GM12878 (cell line): ENCODE measurements at regions not wholly inside any gene's neighbourhood (a gene's known extent, or its start where the extent isn't known, plus 50 kb on each side); places are given as distances from the start of the nearest gene placed in this dataset.

Source experiments
- ATAC-seq: fragments of 200-7000 bp; cut with Tn5 transposase; 3 replicates; pipeline ENCODE4 v1.9.1; 2020; ENCODE audit warnings: mild to moderate bottlenecking, moderate library complexity
- BruUV-seq: library from RNA; stranded (reverse); fragments of 400-500 nt; replicated peaks from 2 replicates; lab custom pipeline; 2021; lab: Mats Ljungman, UMichigan
- CTCF ChIA-PET: fragments of 300-600 bp; sonication (Branson Sonifier 250); formaldehyde crosslinking; extraction: SDS; loops from one replicate; lab custom pipeline; 2021; ENCODE audit warnings: inconsistent platforms; lab: Yijun Ruan, JAX
- POLR2A ChIA-PET: fragments of 350-600 bp; formaldehyde crosslinking; extraction: SDS; loops from one replicate; lab custom pipeline; 2021; ENCODE audit warnings: inconsistent platforms; lab: Charles Lee
- RAD21 ChIA-PET: fragments of 300-600 bp; sonication (Branson Sonifier 250); formaldehyde crosslinking; loops from one replicate; lab custom pipeline; 2023; ENCODE audit warnings: antibody characterized with exemption; ENCODE audit not compliant: unreplicated experiment; lab: Charles Lee
- SMC1A ChIA-PET: fragments of 300-600 bp; sonication (Branson Sonifier 250); formaldehyde crosslinking; loops from one replicate; lab custom pipeline; 2023; ENCODE audit not compliant: unreplicated experiment, uncharacterized antibody; lab: Charles Lee
- DNase-seq: peaks from one replicate; pipeline ENCODE4 v3.0.0-alpha.2; 2011; ENCODE audit warnings: low read depth, low spot score
- FAIRE-seq: peaks from 3 replicates; lab custom pipeline; 2011; peaks lifted over from hg19 to GRCh38; lab: Jason Lieb, UNC
- H2AFZ ChIP-seq: 2 replicates; pipeline ENCODE4 v1.6.0; 2011; ENCODE audit warnings: low read depth, low read length, control low read depth; ENCODE audit not compliant: control insufficient read depth
- H3K27ac ChIP-seq: 2 replicates; pipeline ENCODE4 v1.5.1; 2011; ENCODE audit warnings: control low read depth; ENCODE audit not compliant: control insufficient read depth, insufficient read depth
- H3K27me3 ChIP-seq, 2 experiments: replicated peaks in 1 of 2; 2 replicates each; pipeline versions ENCODE4 v1.6.0 to v1.6.1; 2011; ENCODE audit warnings: low read length in 1 of 2; ENCODE audit not compliant: control insufficient read depth in 2 of 2, insufficient read depth in 2 of 2
- H3K36me3 ChIP-seq, 2 experiments: 2 replicates each; pipeline ENCODE4 v1.5.1; 2011; ENCODE audit warnings: low read length in 1 of 2; ENCODE audit not compliant: control insufficient read depth in 2 of 2, insufficient read depth in 2 of 2
- H3K4me1 ChIP-seq: 2 replicates; pipeline ENCODE4 v1.6.1; 2011; ENCODE audit warnings: mild to moderate bottlenecking, low read length, moderate library complexity, mixed read lengths; ENCODE audit not compliant: control insufficient read depth, insufficient read depth
- H3K4me2 ChIP-seq: 2 replicates; pipeline ENCODE4 v1.6.0; 2011; ENCODE audit warnings: control low read depth; ENCODE audit not compliant: control insufficient read depth, insufficient read depth
- H3K4me3 ChIP-seq: fragments of 200-600 bp; sonication (generic); 2 replicates; pipeline ENCODE4 v1.5.1; 2016
- H3K79me2 ChIP-seq: 2 replicates; pipeline ENCODE4 v1.6.0; 2011; ENCODE audit warnings: low read length; ENCODE audit not compliant: control insufficient read depth, insufficient read depth
- H3K9ac ChIP-seq: 2 replicates; pipeline ENCODE4 v1.8.0; 2011; ENCODE audit warnings: low read length, control low read depth, mixed read lengths; ENCODE audit not compliant: control insufficient read depth, insufficient read depth
- H3K9me3 ChIP-seq: replicated peaks from 3 replicates; pipeline ENCODE4 v1.5.1; 2011; ENCODE audit warnings: mild to moderate bottlenecking, low read length; ENCODE audit not compliant: control insufficient read depth, insufficient read depth
- H4K20me1 ChIP-seq: 2 replicates; pipeline ENCODE4 v1.6.0; 2011; ENCODE audit not compliant: control insufficient read depth, insufficient read depth
- CBX5 ChIP-seq: sonication (generic); IDR thresholded peaks from 2 replicates; pipeline ENCODE4 v1.6.1; 2016; ENCODE audit warnings: low read depth, moderate library complexity, mild to moderate bottlenecking, inconsistent platforms
- EGR1 ChIP-seq, 2 experiments: IDR thresholded peaks; 1 replicate in 1 of 2; 2 replicates in 1 of 2; pipeline ENCODE4 v1.6.1; 2011 to 2012; ENCODE audit warnings: low read depth in 2 of 2, low read length in 2 of 2, borderline replicate concordance in 1 of 2, mild to moderate bottlenecking in 1 of 2, moderate library complexity in 1 of 2
- ETV6 ChIP-seq, 2 experiments: fragments of 450-650 bp in 1 of 2; IDR thresholded peaks in 1 of 2; conservative IDR thresholded peaks in 1 of 2; 2 replicates each; pipeline ENCODE4 v1.6.1; 2014; ENCODE audit warnings: antibody characterized with exemption in 1 of 2, borderline replicate concordance in 1 of 2, low read depth in 1 of 2, mild to moderate bottlenecking in 1 of 2, moderate library complexity in 1 of 2
- MTA2 ChIP-seq: fragments of 450-650 bp; IDR thresholded peaks from 2 replicates; pipeline ENCODE4 v1.6.1; 2016; ENCODE audit warnings: low read depth, mild to moderate bottlenecking, moderate library complexity
- MTA3 ChIP-seq: IDR thresholded peaks from 2 replicates; pipeline ENCODE4 v1.6.1; 2012; ENCODE audit warnings: low read length, inconsistent platforms, borderline replicate concordance
- NR2F1 ChIP-seq: fragments of 450-650 bp; conservative IDR thresholded peaks from 2 replicates; pipeline ENCODE4 v1.6.1; 2017; ENCODE audit warnings: mild to moderate bottlenecking
- SIX5 ChIP-seq: IDR thresholded peaks from 2 replicates; pipeline ENCODE4 v1.6.1; 2011; ENCODE audit warnings: mild to moderate bottlenecking, low read depth, low read length, moderate library complexity; ENCODE audit not compliant: severe bottlenecking
- SMARCA5 ChIP-seq: fragments of 450-650 bp; IDR thresholded peaks from 2 replicates; pipeline ENCODE4 v1.6.1; 2017; ENCODE audit warnings: mild to moderate bottlenecking
- SUZ12 ChIP-seq: fragments of 200-600 bp; sonication (generic); IDR thresholded peaks from one replicate; pipeline ENCODE4 v1.6.1; 2018; ENCODE audit warnings: antibody characterized with exemption, mild to moderate bottlenecking; ENCODE audit not compliant: unreplicated experiment
- TAF1 ChIP-seq: IDR thresholded peaks from 2 replicates; pipeline ENCODE4 v1.6.1; 2011; ENCODE audit warnings: mild to moderate bottlenecking, low read depth, low read length, borderline replicate concordance
- ZNF217 ChIP-seq: fragments of 450-650 bp; IDR thresholded peaks from 2 replicates; pipeline ENCODE4 v1.6.1; 2017; ENCODE audit warnings: antibody characterized with exemption, mild to moderate bottlenecking
- WGBS: methylation state at CpG from one replicate; pipeline ENCODE4 v1.1.6; 2016; ENCODE audit warnings: low lambda C conversion rate; ENCODE audit not compliant: insufficient replicate concordance, insufficient coverage; ENCODE audit errors: missing lambda C conversion rate; 5-methylcytosine and 5-hydroxymethylcytosine counted together
- in situ Hi-C: fragments of 300-500 bp; cut with MboI; formaldehyde crosslinking; loops from 9 replicates; pipeline ENCODE4 v1.14.3; 2018; ENCODE audit warnings: mixed read lengths
- intact Hi-C: fragments of 100-400 bp; cut with micrococcal nuclease; formaldehyde crosslinking; loops from one replicate; pipeline ENCODE4 v1.14.2; 2022; ENCODE audit not compliant: unreplicated experiment
- TF ChIP-seq, protein P1 (sequence below): fragments of 450-650 bp; IDR thresholded peaks from 2 replicates; pipeline ENCODE4 v1.6.1; 2017; ENCODE audit warnings: mild to moderate bottlenecking, moderate library complexity
- TF ChIP-seq, protein P2 (sequence below): IDR thresholded peaks from 2 replicates; pipeline ENCODE4 v1.6.1; 2011; ENCODE audit warnings: mild to moderate bottlenecking, low read depth, low read length, moderate library complexity; ENCODE audit not compliant: insufficient replicate concordance
- TF ChIP-seq, protein P3 (sequence below): fragments of 450-650 bp; IDR thresholded peaks from 2 replicates; pipeline ENCODE4 v1.6.1; 2016; ENCODE audit warnings: mild to moderate bottlenecking

DNA sequence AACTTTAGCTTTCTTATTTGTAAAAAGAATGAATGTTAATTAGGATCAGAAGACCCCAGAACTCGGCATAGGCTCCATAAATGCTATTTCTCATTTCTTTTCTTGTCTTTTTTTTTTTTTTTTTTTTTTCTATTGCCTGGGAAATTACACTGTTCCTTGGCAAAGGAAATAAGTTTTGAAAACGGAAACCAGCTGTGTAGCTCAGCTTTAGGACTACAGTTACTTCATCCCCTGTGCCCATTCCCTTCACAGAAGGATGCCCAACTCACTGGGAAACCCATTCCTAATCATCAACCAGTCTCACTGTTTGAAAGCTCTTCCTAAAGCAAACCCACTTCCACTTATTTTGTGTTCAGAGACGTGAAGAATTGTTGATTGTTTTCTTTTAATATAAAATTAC is 254.0 kb upstream of the IL12A start:
- in situ Hi-C loops = no loop called here
- H3K9ac ChIP-seq = no peak overlapping the region
- no TSS peak for BruUV-seq
- H3K9me3 ChIP-seq = no peaks in the 10 kb centered on the region
- POLR2A ChIA-PET = interaction anchor here (0.6 kb wide), 1 partner anchor 26 kb away, joined by 4 read pairs; no protein-coding TSS in a partner anchor
- H3K36me3 ChIP-seq = no peaks in the 10 kb centered on the region
- H3K4me1 ChIP-seq = no peaks in the 10 kb centered on the region
- ATAC-seq = no peak
- no peaks in the 10 kb centered on the region for H4K20me1 ChIP-seq
- no peak for DNase-seq
- H2AFZ ChIP-seq = no peak overlapping the region
- RAD21 ChIA-PET = no interaction called here
- FAIRE-seq = no peak
- WGBS = 4% methylated on average over 3 of the region's 3 CpGs
- SMC1A ChIA-PET = interaction anchor here (0.6 kb wide), 1 partner anchor 23 kb away, joined by 3 read pairs; no protein-coding TSS in a partner anchor
- H3K27ac ChIP-seq = no peak overlapping the region
- H3K79me2 ChIP-seq = no peaks in the 10 kb centered on the region
- no peaks in the 10 kb centered on the region for H3K27me3 ChIP-seq
- intact Hi-C loops = no loop called here
- H3K4me2 ChIP-seq = no peak overlapping the region
- CTCF ChIA-PET = interaction anchor here (1.0 kb wide), 1 partner anchor 70 kb away, joined by 3 read pairs; no protein-coding TSS in a partner anchor
- no peak for TF ChIP-seq CBX5
- no peak for TF ChIP-seq NR2F1
- TF ChIP-seq EGR1 (IDR thresholded peaks at IDR 0.05; ENCODE audit: borderline replicate concordance in 1 of 2, low read depth in 2 of 2, low read length in 2 of 2) = no peak
- no peak for TF ChIP-seq ZNF217
- TF ChIP-seq, protein P1, sequence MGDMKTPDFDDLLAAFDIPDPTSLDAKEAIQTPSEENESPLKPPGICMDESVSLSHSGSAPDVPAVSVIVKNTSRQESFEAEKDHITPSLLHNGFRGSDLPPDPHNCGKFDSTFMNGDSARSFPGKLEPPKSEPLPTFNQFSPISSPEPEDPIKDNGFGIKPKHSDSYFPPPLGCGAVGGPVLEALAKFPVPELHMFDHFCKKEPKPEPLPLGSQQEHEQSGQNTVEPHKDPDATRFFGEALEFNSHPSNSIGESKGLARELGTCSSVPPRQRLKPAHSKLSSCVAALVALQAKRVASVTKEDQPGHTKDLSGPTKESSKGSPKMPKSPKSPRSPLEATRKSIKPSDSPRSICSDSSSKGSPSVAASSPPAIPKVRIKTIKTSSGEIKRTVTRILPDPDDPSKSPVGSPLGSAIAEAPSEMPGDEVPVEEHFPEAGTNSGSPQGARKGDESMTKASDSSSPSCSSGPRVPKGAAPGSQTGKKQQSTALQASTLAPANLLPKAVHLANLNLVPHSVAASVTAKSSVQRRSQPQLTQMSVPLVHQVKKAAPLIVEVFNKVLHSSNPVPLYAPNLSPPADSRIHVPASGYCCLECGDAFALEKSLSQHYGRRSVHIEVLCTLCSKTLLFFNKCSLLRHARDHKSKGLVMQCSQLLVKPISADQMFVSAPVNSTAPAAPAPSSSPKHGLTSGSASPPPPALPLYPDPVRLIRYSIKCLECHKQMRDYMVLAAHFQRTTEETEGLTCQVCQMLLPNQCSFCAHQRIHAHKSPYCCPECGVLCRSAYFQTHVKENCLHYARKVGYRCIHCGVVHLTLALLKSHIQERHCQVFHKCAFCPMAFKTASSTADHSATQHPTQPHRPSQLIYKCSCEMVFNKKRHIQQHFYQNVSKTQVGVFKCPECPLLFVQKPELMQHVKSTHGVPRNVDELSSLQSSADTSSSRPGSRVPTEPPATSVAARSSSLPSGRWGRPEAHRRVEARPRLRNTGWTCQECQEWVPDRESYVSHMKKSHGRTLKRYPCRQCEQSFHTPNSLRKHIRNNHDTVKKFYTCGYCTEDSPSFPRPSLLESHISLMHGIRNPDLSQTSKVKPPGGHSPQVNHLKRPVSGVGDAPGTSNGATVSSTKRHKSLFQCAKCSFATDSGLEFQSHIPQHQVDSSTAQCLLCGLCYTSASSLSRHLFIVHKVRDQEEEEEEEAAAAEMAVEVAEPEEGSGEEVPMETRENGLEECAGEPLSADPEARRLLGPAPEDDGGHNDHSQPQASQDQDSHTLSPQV = no peak
- TF ChIP-seq, protein P2, sequence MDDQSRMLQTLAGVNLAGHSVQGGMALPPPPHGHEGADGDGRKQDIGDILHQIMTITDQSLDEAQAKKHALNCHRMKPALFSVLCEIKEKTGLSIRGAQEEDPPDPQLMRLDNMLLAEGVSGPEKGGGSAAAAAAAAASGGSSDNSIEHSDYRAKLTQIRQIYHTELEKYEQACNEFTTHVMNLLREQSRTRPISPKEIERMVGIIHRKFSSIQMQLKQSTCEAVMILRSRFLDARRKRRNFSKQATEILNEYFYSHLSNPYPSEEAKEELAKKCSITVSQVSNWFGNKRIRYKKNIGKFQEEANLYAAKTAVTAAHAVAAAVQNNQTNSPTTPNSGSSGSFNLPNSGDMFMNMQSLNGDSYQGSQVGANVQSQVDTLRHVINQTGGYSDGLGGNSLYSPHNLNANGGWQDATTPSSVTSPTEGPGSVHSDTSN = no peak
- TF ChIP-seq SMARCA5 = no peak
- TF ChIP-seq TAF1 = no peak
- TF ChIP-seq MTA3 = no peak
- TF ChIP-seq SUZ12 = no peak
- TF ChIP-seq, protein P3, sequence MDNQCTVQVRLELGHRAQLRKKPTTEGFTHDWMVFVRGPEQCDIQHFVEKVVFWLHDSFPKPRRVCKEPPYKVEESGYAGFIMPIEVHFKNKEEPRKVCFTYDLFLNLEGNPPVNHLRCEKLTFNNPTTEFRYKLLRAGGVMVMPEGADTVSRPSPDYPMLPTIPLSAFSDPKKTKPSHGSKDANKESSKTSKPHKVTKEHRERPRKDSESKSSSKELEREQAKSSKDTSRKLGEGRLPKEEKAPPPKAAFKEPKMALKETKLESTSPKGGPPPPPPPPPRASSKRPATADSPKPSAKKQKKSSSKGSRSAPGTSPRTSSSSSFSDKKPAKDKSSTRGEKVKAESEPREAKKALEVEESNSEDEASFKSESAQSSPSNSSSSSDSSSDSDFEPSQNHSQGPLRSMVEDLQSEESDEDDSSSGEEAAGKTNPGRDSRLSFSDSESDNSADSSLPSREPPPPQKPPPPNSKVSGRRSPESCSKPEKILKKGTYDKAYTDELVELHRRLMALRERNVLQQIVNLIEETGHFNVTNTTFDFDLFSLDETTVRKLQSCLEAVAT = no peak
- TF ChIP-seq MTA2 = no peak
- TF ChIP-seq ETV6 (conservative IDR thresholded peaks at IDR 0.05 in 1 of 2, IDR thresholded peaks at IDR 0.05 in 1 of 2; ENCODE audit: borderline replicate concordance in 1 of 2, low read depth in 1 of 2) = no peak
- TF ChIP-seq SIX5 = no peak
- H3K4me3 ChIP-seq = no peak overlapping the region
